Stimulated activated CD4-positive, alpha-beta T cell treated with anti-CD3 and anti-CD28 coated beads, Interleukin-15, amount 100 ng/mL, for 48 hours (primary cell): ENCODE measurements at regions not wholly inside any gene's neighbourhood (a gene's known extent, or its start where the extent isn't known, plus 50 kb on each side); places are given as distances from the start of the nearest gene placed in this dataset.
"Not testable (repeated sequence)": the region's sequence is repeated elsewhere in the genome, so short reads cannot be mapped to it uniquely, and the experiment has no call there.

Source experiments
- DNase-seq, 2 donors: peaks; one replicate each; pipeline ENCODE4 v3.0.0-alpha.2; 2020; ENCODE audit warnings: low read depth in 2 of 2

GRCh38 chr21:22019766-22020165 is 1021.6 kb downstream of the NCAM2 start:
- DNase-seq = no peak

GRCh38 chr21:22020221-22020620 is 1022.0 kb downstream of the NCAM2 start:
- no peak for DNase-seq

- DNase-seq = not testable (repeated sequence)
Measured at GRCh38 chr21:22023896-22024295, 1025.7 kb downstream of the NCAM2 start.

- no peak for DNase-seq
Measured at GRCh38 chr21:22044431-22044830, 1046.2 kb downstream of the NCAM2 start.

- DNase-seq = no peak
Measured at GRCh38 chr21:22046576-22046975, 1048.4 kb downstream of the NCAM2 start.

- DNase-seq = no peak
Measured at GRCh38 chr21:22056904-22057303, 1058.7 kb downstream of the NCAM2 start.

GRCh38 chr21:22062472-22063139 is 1064.4 kb downstream of the NCAM2 start:
- no peak for DNase-seq

- DNase-seq = no peak
Measured at GRCh38 chr21:22063140-22063539, 1064.9 kb downstream of the NCAM2 start.

- DNase-seq = no peak
Measured at GRCh38 chr21:22076471-22076870, 1078.3 kb downstream of the NCAM2 start.

GRCh38 chr21:22083899-22084298 is 1085.7 kb downstream of the NCAM2 start:
- no peak for DNase-seq

- no peak for DNase-seq
Measured at GRCh38 chr21:22096314-22096713, 1098.1 kb downstream of the NCAM2 start.

- DNase-seq = no peak
Measured at GRCh38 chr21:22106720-22107410, 1108.7 kb downstream of the NCAM2 start.

- no peak for DNase-seq
Measured at GRCh38 chr21:22115746-22116145, 1117.5 kb downstream of the NCAM2 start.

GRCh38 chr21:22120616-22121266 is 1122.5 kb downstream of the NCAM2 start:
- no peak for DNase-seq

- no peak for DNase-seq
Measured at GRCh38 chr21:22125581-22125980, 1127.4 kb downstream of the NCAM2 start.

- no peak for DNase-seq
Measured at GRCh38 chr21:22128671-22129070, 1130.5 kb downstream of the NCAM2 start.

- DNase-seq = no peak
Measured at GRCh38 chr21:22132358-22133071, 1134.3 kb downstream of the NCAM2 start.

- DNase-seq = no peak
Measured at GRCh38 chr21:22136740-22137139, 1138.5 kb downstream of the NCAM2 start.

- DNase-seq = no peak
Measured at GRCh38 chr21:22138297-22139016, 1140.2 kb downstream of the NCAM2 start.

- DNase-seq = no peak
Measured at GRCh38 chr21:22145545-22145944, 1147.3 kb downstream of the NCAM2 start.

- no peak for DNase-seq
Measured at GRCh38 chr21:22154579-22155274, 1156.5 kb downstream of the NCAM2 start.
